Bronchial epithelial cell (primary cell): ENCODE measurements at regions not wholly inside any gene's neighbourhood (a gene's known extent, or its start where the extent isn't known, plus 50 kb on each side); places are given as distances from the start of the nearest gene placed in this dataset.
A peak's percentile ranks its signal among the peaks of the same experiment; 100 is the strongest.

Experiments
- DNase-seq: peaks from one replicate; pipeline ENCODE4 v3.0.0-alpha.2; 2010; ENCODE audit warnings: low read depth
- FAIRE-seq: peaks from 2 replicates; lab custom pipeline; 2011; peaks lifted over from hg19 to GRCh38; lab: Jason Lieb, UNC
- H3K27me3 ChIP-seq: 2 replicates; pipeline ENCODE4 v1.5.1; 2011; ENCODE audit warnings: low read length; ENCODE audit not compliant: control insufficient read depth, insufficient read depth
- H3K36me3 ChIP-seq: 2 replicates; pipeline ENCODE4 v1.5.1; 2011; ENCODE audit warnings: low read length; ENCODE audit not compliant: control insufficient read depth, insufficient read depth
- H3K4me3 ChIP-seq: 2 replicates; pipeline ENCODE4 v1.5.1; 2011; ENCODE audit warnings: mild to moderate bottlenecking, low read depth, low read length, control low read depth
- CTCF ChIP-seq: IDR thresholded peaks from 2 replicates; pipeline ENCODE4 v1.5.1; 2011; ENCODE audit warnings: mild to moderate bottlenecking, moderate library complexity, low read length, control low read depth, inconsistent platforms; ENCODE audit not compliant: insufficient read depth, severe bottlenecking

- no peaks in the 10 kb centered on the region for H3K27me3 ChIP-seq
- DNase-seq (peak; percentile 5), FAIRE-seq (no peak)
- peak; percentile 48 for TF ChIP-seq CTCF
- H3K36me3 ChIP-seq, result no peaks in the 10 kb centered on the region
- H3K4me3 ChIP-seq, result no peak overlapping the region
Measured at GRCh38 chr16:80317599-80318037, 223.2 kb upstream of the DYNLRB2 start.

- FAIRE-seq (no peak), DNase-seq (no peak)
- Histone ChIP-seq H3K27me3 (no peaks in the 10 kb centered on the region), H3K4me3 (no peak overlapping the region), H3K36me3 (no peaks in the 10 kb centered on the region)
- TF ChIP-seq CTCF, result no peak
Measured at GRCh38 chr16:80317116-80317515, 223.7 kb upstream of the DYNLRB2 start.

GRCh38 chr16:80314042-80314441 lies 226.8 kb upstream of the DYNLRB2 start:
- no peak for TF ChIP-seq CTCF
- H3K36me3 ChIP-seq, result no peaks in the 10 kb centered on the region
- no peaks in the 10 kb centered on the region for H3K27me3 ChIP-seq
- no peak for FAIRE-seq
- H3K4me3 ChIP-seq, result no peak overlapping the region
- DNase-seq, result no peak

GRCh38 chr16:80309178-80309577 lies 231.6 kb upstream of the DYNLRB2 start:
- peak; percentile 7 for FAIRE-seq
- Histone ChIP-seq H3K4me3 (no peak overlapping the region), H3K27me3 (no peaks in the 10 kb centered on the region), H3K36me3 (no peaks in the 10 kb centered on the region)
- no peak for DNase-seq
- TF ChIP-seq CTCF, result no peak

- no peak for TF ChIP-seq CTCF
- FAIRE-seq (no peak), DNase-seq (no peak)
- H3K36me3 ChIP-seq, result no peaks in the 10 kb centered on the region
- H3K4me3 ChIP-seq, result no peak overlapping the region
- H3K27me3 ChIP-seq, result no peaks in the 10 kb centered on the region
Measured at GRCh38 chr16:80305410-80305809, 235.4 kb upstream of the DYNLRB2 start.

GRCh38 chr16:80303691-80304090 lies 237.1 kb upstream of the DYNLRB2 start:
- no peaks in the 10 kb centered on the region for H3K27me3 ChIP-seq
- no peak for FAIRE-seq

More at GRCh38 chr16:80303691-80304090, 237.1 kb upstream of the DYNLRB2 start:
- TF ChIP-seq CTCF, result no peak
- DNase-seq, result no peak
- no peak overlapping the region for H3K4me3 ChIP-seq
- no peaks in the 10 kb centered on the region for H3K36me3 ChIP-seq
